ENCODE measurements at regions not wholly inside any gene's neighbourhood (a gene's known extent, or its start where the extent isn't known, plus 50 kb on each side); places are given as distances from the start of the nearest gene placed in this dataset.

DNA sequence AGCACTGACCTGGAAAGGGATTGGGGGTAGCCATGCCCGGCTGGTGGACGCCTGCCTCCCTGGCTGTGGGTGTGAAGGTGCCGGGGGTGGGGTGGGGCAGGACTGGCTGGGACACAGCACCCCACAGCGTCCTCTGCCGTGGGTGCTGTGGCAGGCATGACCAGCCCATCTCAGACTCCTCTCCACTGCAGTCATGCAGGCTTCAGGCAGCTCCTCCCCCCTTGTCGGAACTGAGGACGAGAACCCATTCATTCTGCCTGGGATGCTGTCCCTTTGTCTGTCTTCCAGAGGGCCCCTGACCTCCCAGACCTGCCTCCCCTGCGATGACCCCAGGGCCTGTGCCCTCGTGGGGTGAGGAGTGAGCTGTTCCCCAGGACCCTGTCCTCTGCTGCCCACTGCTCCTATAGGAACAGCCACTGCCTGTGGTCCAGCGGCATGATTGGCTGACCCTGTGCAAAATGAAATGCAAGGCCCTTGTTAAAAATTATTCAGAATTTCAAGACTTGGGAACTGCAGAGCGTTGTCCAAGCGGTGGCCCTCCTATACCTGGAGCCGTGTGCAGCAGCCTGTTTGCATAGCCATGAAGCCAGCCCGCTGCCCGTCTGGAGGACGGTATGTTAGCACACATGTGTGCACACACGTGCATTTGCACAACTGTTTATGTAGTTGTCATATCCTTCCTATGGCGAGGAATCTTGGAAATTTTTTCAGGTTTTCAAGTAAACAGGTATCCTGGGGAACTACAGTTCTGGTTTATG, 1122.3 kb downstream of the BRD1 start:
- Histone ChIP-seq H3K4me3 (ENCODE audit: low read depth, low read length) (no peak overlapping the region), H3K27ac (ENCODE audit: extremely low read depth, low read depth, low read length) (no peak overlapping the region), H3K4me1 (ENCODE audit: control insufficient read depth, insufficient read depth, low read length) (no peaks in the 10 kb centered on the region), H3K9me3 (ENCODE audit: control insufficient read depth, insufficient read depth, low read depth, low read length) (no peaks in the 10 kb centered on the region), H3K36me3 (ENCODE audit: control insufficient read depth in 2 of 2, insufficient read depth in 1 of 2, low read length in 2 of 2) (no peaks in the 10 kb centered on the region)
- CTCF ChIA-PET, result interaction anchor here (0.6 kb wide), 1 partner anchor 9 kb away, joined by 3 read pairs; no protein-coding TSS in a partner anchor
- no peak for TF ChIP-seq ZNF664 (tag by site-specific recombination; IDR thresholded peaks at IDR 0.05)
- TF ChIP-seq ZNF341 (tag by site-specific recombination; IDR thresholded peaks at IDR 0.05; ENCODE audit: low read depth), result no peak
- TF ChIP-seq ZNF768 (tag by site-specific recombination; IDR thresholded peaks at IDR 0.05), result no peak
- TF ChIP-seq ZNF629 (tag by site-specific recombination; IDR thresholded peaks at IDR 0.05), result no peak
- no peak for TF ChIP-seq ZNF660 (tag by site-specific recombination; IDR thresholded peaks at IDR 0.05)
- TF ChIP-seq ZNF670 (tag by site-specific recombination; IDR thresholded peaks at IDR 0.05; ENCODE audit: low read depth), result no peak
- POLR2A ChIA-PET, result no interaction called here

GRCh38 chr22:48704335-48704734, 1123.3 kb downstream of the BRD1 start:
- Histone ChIP-seq H3K9me3 (ENCODE audit: control insufficient read depth, insufficient read depth, low read depth, low read length) (no peaks in the 10 kb centered on the region), H3K27ac (ENCODE audit: extremely low read depth, low read depth, low read length) (no peak overlapping the region), H3K4me1 (ENCODE audit: control insufficient read depth, insufficient read depth, low read length) (no peaks in the 10 kb centered on the region), H3K36me3 (ENCODE audit: control insufficient read depth in 2 of 2, insufficient read depth in 1 of 2, low read length in 2 of 2) (no peaks in the 10 kb centered on the region), H3K4me3 (ENCODE audit: low read depth, low read length) (no peak overlapping the region)
- ChIA-PET CTCF (no interaction called here), POLR2A (no interaction called here)
- no peak for TF ChIP-seq TCF7L2 (IDR thresholded peaks at IDR 0.05; ENCODE audit: borderline replicate concordance, low read depth, low read length)
- TF ChIP-seq ZNF366 (tag by site-specific recombination; conservative IDR thresholded peaks at IDR 0.05), result no peak
- no peak for TF ChIP-seq ZNF26 (tag by site-specific recombination; IDR thresholded peaks at IDR 0.05)
- TF ChIP-seq ZNF544 (tag by site-specific recombination; IDR thresholded peaks at IDR 0.05), result no peak
- no peak for TF ChIP-seq ZSCAN5A (tag by site-specific recombination; IDR thresholded peaks at IDR 0.05)
- TF ChIP-seq ZEB2 (tag by site-specific recombination; IDR thresholded peaks at IDR 0.05), result no peak
- TF ChIP-seq ZNF660 (tag by site-specific recombination; IDR thresholded peaks at IDR 0.05), result no peak
- no peak for TF ChIP-seq ZNF2 (tag by site-specific recombination; IDR thresholded peaks at IDR 0.05)
- no peak for TF ChIP-seq YY2 (tag by site-specific recombination; IDR thresholded peaks at IDR 0.05)
- no peak for TF ChIP-seq ZNF214 (tag by site-specific recombination; IDR thresholded peaks at IDR 0.05; ENCODE audit: borderline replicate concordance)
- no peak for TF ChIP-seq REPIN1 (tag by site-specific recombination; IDR thresholded peaks at IDR 0.05; ENCODE audit: low read depth)
- TF ChIP-seq, protein P1, sequence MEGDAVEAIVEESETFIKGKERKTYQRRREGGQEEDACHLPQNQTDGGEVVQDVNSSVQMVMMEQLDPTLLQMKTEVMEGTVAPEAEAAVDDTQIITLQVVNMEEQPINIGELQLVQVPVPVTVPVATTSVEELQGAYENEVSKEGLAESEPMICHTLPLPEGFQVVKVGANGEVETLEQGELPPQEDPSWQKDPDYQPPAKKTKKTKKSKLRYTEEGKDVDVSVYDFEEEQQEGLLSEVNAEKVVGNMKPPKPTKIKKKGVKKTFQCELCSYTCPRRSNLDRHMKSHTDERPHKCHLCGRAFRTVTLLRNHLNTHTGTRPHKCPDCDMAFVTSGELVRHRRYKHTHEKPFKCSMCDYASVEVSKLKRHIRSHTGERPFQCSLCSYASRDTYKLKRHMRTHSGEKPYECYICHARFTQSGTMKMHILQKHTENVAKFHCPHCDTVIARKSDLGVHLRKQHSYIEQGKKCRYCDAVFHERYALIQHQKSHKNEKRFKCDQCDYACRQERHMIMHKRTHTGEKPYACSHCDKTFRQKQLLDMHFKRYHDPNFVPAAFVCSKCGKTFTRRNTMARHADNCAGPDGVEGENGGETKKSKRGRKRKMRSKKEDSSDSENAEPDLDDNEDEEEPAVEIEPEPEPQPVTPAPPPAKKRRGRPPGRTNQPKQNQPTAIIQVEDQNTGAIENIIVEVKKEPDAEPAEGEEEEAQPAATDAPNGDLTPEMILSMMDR (tag by site-specific recombination; IDR thresholded peaks at IDR 0.05), result no peak
- no peak for TF ChIP-seq ZNF707 (tag by site-specific recombination; IDR thresholded peaks at IDR 0.05)
- TF ChIP-seq, protein P2, sequence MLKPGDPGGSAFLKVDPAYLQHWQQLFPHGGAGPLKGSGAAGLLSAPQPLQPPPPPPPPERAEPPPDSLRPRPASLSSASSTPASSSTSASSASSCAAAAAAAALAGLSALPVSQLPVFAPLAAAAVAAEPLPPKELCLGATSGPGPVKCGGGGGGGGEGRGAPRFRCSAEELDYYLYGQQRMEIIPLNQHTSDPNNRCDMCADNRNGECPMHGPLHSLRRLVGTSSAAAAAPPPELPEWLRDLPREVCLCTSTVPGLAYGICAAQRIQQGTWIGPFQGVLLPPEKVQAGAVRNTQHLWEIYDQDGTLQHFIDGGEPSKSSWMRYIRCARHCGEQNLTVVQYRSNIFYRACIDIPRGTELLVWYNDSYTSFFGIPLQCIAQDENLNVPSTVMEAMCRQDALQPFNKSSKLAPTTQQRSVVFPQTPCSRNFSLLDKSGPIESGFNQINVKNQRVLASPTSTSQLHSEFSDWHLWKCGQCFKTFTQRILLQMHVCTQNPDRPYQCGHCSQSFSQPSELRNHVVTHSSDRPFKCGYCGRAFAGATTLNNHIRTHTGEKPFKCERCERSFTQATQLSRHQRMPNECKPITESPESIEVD (tag by site-specific recombination; IDR thresholded peaks at IDR 0.05), result no peak
- TF ChIP-seq ZNF138 (tag by site-specific recombination; IDR thresholded peaks at IDR 0.05; ENCODE audit: borderline replicate concordance), result no peak
- TF ChIP-seq ZFP3 (tag by site-specific recombination; IDR thresholded peaks at IDR 0.05; ENCODE audit: low read depth), result no peak
- no peak for TF ChIP-seq ZBTB48 (tag by site-specific recombination; IDR thresholded peaks at IDR 0.05)
- TF ChIP-seq ZBTB21 (tag by site-specific recombination; IDR thresholded peaks at IDR 0.05), result no peak
- TF ChIP-seq ZNF221 (tag by site-specific recombination; IDR thresholded peaks at IDR 0.05; ENCODE audit: borderline replicate concordance), result no peak
- TF ChIP-seq ZNF202 (tag by site-specific recombination; IDR thresholded peaks at IDR 0.05; ENCODE audit: borderline replicate concordance), result no peak
